Activated B cell treated with CpG ODN at 0.5 μM for 24 hours (primary cell): ENCODE measurements at regions not wholly inside any gene's neighbourhood (a gene's known extent, or its start where the extent isn't known, plus 50 kb on each side); places are given as distances from the start of the nearest gene placed in this dataset.

ENCODE experiments used
- ATAC-seq: fragments of 200-7000 bp; cut with Tn5 transposase; one replicate; pipeline ENCODE4 v1.10.0; 2021; ENCODE audit warnings: low read depth, mild to moderate bottlenecking, moderate library complexity
- CTCF ChIA-PET: fragments of 350-600 bp; sonication (Branson Sonifier 250); formaldehyde crosslinking; loops from one replicate; lab custom pipeline; 2021; ENCODE audit warnings: antibody characterized with exemption; lab: Charles Lee
- POLR2A ChIA-PET: fragments of 350-600 bp; sonication (Branson Sonifier 250); formaldehyde crosslinking; loops from one replicate; lab custom pipeline; 2021; ENCODE audit warnings: antibody characterized with exemption; lab: Charles Lee
- DNase-seq: peaks from one replicate; pipeline ENCODE4 v3.0.0; 2022
- H3K27ac Mint-ChIP-seq: one replicate; pipeline ENCODE4 v1.8.0; 2020; ENCODE audit warnings: mixed read lengths
- H3K27me3 Mint-ChIP-seq: one replicate; pipeline ENCODE4 v1.8.0; 2021; ENCODE audit warnings: mixed read lengths
- H3K36me3 Mint-ChIP-seq: one replicate; pipeline ENCODE4 v1.8.0; 2021; ENCODE audit warnings: low read depth, mixed read lengths
- H3K4me1 Mint-ChIP-seq: one replicate; pipeline ENCODE4 v1.8.0; 2021; ENCODE audit warnings: mixed read lengths
- H3K4me3 Mint-ChIP-seq: one replicate; pipeline ENCODE4 v1.8.0; 2020; ENCODE audit warnings: mild to moderate bottlenecking, mixed read lengths
- H3K9me3 Mint-ChIP-seq: one replicate; pipeline ENCODE4 v1.8.0; 2020; ENCODE audit warnings: mixed read lengths
- intact Hi-C: fragments of 100-400 bp; cut with micrococcal nuclease; formaldehyde crosslinking; loops from one replicate; pipeline ENCODE4 v1.15.1; 2024
- TF ChIP-seq, protein P1 (sequence below): fragments of 200-600 bp; IDR thresholded peaks from one replicate; pipeline ENCODE4 v1.8.0; 2022; ENCODE audit warnings: antibody characterized with exemption, mild to moderate bottlenecking

DNA sequence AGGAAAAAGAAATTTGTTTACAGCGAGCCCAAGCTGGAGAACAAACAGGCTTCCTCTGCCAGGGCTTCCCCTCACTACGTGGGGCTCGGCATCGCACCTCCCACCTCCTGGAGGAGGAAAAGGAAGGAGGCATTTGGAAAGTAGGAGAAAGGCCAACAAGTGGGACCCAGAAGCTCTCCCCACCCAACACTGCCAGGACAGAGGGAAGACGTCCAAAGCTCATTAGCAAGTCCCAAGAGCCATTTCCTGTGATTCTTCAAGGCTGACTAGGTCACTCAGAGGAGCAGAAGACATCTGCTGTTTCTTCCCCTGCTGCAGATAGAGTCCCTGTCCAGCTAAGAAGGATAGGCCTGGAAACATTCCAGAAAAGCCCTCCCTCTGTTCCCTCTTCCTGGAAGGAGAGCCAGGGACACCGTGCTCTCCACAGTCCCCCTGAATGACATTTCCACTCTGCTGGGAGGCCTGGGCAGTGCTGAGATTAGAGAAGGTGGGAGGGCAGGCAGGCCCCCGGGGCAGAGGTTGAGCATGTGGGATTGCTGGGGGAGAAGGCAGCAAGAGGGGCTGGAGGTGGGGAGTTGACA lies 57.0 kb upstream of the NEURL1B start:
- H3K27ac Mint-ChIP-seq, result no peak overlapping the region
- ChIA-PET CTCF (interaction anchor here (0.5 kb wide), 1 partner anchor 280 kb away, joined by 4 read pairs; no protein-coding TSS in a partner anchor), POLR2A (no interaction called here)
- ATAC-seq (no peak), DNase-seq (no peak)
- intact Hi-C loops, result no loop called here
- TF ChIP-seq, protein P1, sequence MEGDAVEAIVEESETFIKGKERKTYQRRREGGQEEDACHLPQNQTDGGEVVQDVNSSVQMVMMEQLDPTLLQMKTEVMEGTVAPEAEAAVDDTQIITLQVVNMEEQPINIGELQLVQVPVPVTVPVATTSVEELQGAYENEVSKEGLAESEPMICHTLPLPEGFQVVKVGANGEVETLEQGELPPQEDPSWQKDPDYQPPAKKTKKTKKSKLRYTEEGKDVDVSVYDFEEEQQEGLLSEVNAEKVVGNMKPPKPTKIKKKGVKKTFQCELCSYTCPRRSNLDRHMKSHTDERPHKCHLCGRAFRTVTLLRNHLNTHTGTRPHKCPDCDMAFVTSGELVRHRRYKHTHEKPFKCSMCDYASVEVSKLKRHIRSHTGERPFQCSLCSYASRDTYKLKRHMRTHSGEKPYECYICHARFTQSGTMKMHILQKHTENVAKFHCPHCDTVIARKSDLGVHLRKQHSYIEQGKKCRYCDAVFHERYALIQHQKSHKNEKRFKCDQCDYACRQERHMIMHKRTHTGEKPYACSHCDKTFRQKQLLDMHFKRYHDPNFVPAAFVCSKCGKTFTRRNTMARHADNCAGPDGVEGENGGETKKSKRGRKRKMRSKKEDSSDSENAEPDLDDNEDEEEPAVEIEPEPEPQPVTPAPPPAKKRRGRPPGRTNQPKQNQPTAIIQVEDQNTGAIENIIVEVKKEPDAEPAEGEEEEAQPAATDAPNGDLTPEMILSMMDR, result no peak
- no peak overlapping the region for H3K4me3 Mint-ChIP-seq
- H3K27me3 Mint-ChIP-seq, result peaks cover 25% of the 10 kb centered on the region
- H3K36me3 Mint-ChIP-seq, result no peaks in the 10 kb centered on the region
- H3K9me3 Mint-ChIP-seq, result no peaks in the 10 kb centered on the region
- H3K4me1 Mint-ChIP-seq, result no peaks in the 10 kb centered on the region

DNA sequence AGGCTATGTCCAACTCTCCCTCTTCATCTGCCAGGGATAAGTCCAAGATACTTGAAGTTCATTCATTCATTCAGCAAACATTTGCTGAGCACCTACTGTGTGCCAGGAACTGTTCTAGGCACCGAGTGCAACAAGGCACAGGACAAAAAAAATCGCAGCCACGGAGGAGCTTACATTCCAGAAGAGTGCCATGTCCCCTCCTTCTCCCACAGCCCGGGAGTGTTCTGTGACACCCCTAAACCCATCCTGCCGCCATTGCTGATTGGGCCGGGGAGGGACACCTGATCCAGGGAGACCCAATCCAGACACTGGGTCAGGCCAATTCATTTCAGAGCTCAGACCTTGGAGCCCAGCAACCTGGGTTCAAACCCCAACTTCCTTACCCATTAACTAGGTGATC lies 58.1 kb upstream of the NEURL1B start:
- TF ChIP-seq, protein P1, result no peak
- ChIA-PET POLR2A (no interaction called here), CTCF (no interaction called here)
- no peak overlapping the region for H3K27ac Mint-ChIP-seq
- ATAC-seq (no peak), DNase-seq (no peak)
- intact Hi-C loops, result no loop called here
- H3K36me3 Mint-ChIP-seq, result no peaks in the 10 kb centered on the region
- no peak overlapping the region for H3K4me3 Mint-ChIP-seq
- H3K4me1 Mint-ChIP-seq, result no peaks in the 10 kb centered on the region
- no peaks in the 10 kb centered on the region for H3K9me3 Mint-ChIP-seq
- peaks cover 25% of the 10 kb centered on the region for H3K27me3 Mint-ChIP-seq

DNA sequence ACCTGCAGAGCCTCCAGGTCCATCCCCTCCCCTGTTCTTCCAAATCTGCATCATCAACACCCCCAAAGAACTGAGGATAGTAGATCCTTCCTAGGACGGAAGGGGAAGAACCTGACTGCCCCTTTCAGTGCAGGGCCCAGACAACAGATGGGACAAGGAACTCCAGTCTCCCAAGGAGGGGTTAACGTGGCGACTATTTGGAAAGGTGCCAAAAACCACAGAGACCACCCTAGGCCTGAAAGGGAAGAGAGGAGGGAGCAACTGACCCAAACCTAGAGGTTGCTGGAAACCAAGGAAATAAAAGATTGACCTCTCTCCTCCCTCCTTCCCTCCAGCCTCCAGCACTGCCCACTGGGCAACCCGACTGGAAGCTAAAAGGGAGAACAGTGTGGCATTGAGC lies 59.7 kb upstream of the NEURL1B start:
- DNase-seq, result no peak
- H3K27me3 Mint-ChIP-seq, result peaks cover 25% of the 10 kb centered on the region
- intact Hi-C loops, result no loop called here
- no peaks in the 10 kb centered on the region for H3K36me3 Mint-ChIP-seq
- POLR2A ChIA-PET, result no interaction called here
- CTCF ChIA-PET, result no interaction called here
- no peak overlapping the region for H3K4me3 Mint-ChIP-seq
- no peaks in the 10 kb centered on the region for H3K4me1 Mint-ChIP-seq
- TF ChIP-seq, protein P1, result no peak
- H3K27ac Mint-ChIP-seq, result no peak overlapping the region
- no peak for ATAC-seq
- H3K9me3 Mint-ChIP-seq, result no peaks in the 10 kb centered on the region

DNA sequence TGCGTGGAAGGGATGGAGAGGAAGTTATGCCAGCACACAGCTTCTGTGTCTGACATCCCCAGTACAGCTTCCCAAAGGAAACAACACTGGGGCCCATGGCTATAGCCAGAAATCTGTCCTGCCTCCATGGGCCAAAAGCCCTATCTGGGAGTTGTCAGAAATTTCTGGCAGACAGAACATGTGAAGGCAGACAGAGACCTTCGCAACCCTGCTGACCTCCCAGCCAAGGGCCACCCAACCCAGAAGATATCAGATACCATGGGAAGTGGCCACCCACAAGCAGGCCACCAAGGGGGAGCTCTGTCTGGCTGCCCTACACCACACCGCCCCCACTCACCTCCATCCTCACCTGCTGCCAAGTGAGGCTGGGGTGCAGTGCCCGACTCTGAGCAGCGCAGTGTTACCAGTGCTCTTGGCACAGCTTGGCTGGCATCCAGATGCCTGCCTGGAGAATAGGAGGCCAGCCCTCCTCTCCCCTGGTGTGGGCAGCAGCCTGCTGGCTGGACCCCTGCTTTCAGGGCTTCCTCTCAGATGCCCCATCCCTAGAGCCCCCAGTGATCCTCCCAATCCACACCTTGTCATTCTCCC lies 61.6 kb upstream of the NEURL1B start:
- no peak for ATAC-seq
- H3K9me3 Mint-ChIP-seq, result no peaks in the 10 kb centered on the region
- TF ChIP-seq, protein P1, result no peak
- H3K4me1 Mint-ChIP-seq, result no peaks in the 10 kb centered on the region
- ChIA-PET POLR2A (no interaction called here), CTCF (no interaction called here)
- no peak overlapping the region for H3K4me3 Mint-ChIP-seq
- intact Hi-C loops, result no loop called here
- H3K36me3 Mint-ChIP-seq, result no peaks in the 10 kb centered on the region
- DNase-seq, result no peak
- H3K27ac Mint-ChIP-seq, result no peak overlapping the region
- H3K27me3 Mint-ChIP-seq, result peaks cover 22% of the 10 kb centered on the region

DNA sequence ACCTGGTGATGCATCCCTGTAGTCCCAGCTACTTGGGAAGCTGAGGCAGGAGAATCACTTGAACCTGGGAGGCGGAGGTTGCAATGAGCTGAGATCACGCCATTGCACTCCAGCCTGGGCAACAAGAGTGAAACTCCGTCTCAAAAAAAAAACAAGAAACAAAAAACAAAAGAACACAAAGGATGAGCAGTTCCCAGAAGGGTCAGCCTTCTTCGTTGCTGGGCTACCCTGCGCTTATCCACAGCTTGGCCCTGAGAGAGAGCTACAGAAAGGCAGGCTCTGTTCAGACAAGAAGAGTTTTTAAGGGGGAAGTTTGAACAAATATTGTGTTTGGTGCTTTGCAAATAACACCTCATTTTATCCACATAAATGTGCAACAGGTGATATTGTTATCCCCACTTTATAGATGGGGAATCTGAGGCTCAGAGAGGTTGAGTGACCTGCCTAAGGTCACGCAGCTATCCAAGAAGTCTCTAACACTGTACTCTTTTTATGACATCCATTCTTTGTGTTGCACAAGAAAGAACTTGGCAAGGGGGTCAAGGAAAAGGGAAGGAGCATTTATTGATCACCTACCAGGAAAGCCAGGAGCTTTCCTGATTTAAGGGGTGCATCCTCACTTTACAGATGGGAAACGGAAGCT lies 63.7 kb upstream of the NEURL1B start:
- ChIA-PET CTCF (no interaction called here), POLR2A (no interaction called here)
- peaks cover 8% of the 10 kb centered on the region for H3K27me3 Mint-ChIP-seq
- intact Hi-C loops, result no loop called here
- H3K4me1 Mint-ChIP-seq, result no peaks in the 10 kb centered on the region
- no peaks in the 10 kb centered on the region for H3K9me3 Mint-ChIP-seq
- DNase-seq (no peak), ATAC-seq (no peak)
- no peak overlapping the region for H3K4me3 Mint-ChIP-seq
- H3K27ac Mint-ChIP-seq, result no peak overlapping the region
- TF ChIP-seq, protein P1, result no peak
- H3K36me3 Mint-ChIP-seq, result no peaks in the 10 kb centered on the region
